Endothelial cell of umbilical vein (primary cell): ENCODE measurements at regions not wholly inside any gene's neighbourhood (a gene's known extent, or its start where the extent isn't known, plus 50 kb on each side); places are given as distances from the start of the nearest gene placed in this dataset.

Experiments used
- BruUV-seq: library from RNA; stranded (reverse); fragments of 400-500 nt; replicated peaks from 2 replicates; lab custom pipeline; 2021; lab: Mats Ljungman, UMichigan
- CTCF ChIA-PET: fragments of 300-600, 350-600 bp; sonication (Branson Sonifier 250); formaldehyde crosslinking; loops from one replicate; lab custom pipeline; 2021; ENCODE audit warnings: antibody characterized with exemption, inconsistent platforms; lab: Charles Lee
- POLR2A ChIA-PET: fragments of 300-600, 350-600 bp; sonication (Branson Sonifier 250); formaldehyde crosslinking; loops from one replicate; lab custom pipeline; 2021; ENCODE audit warnings: antibody characterized with exemption, inconsistent platforms; lab: Charles Lee
- DNase-seq: peaks from one replicate; pipeline ENCODE4 v3.0.0-alpha.2; 2011; ENCODE audit warnings: low read depth, low spot score
- FAIRE-seq: peaks from 2 replicates; lab custom pipeline; 2011; peaks lifted over from hg19 to GRCh38; lab: Jason Lieb, UNC
- H2AFZ ChIP-seq: 2 replicates; pipeline ENCODE4 v1.6.0; 2012; ENCODE audit warnings: low read depth, low read length, control low read depth, inconsistent platforms
- H3K27ac ChIP-seq: 2 replicates; pipeline ENCODE4 v1.5.1; 2011; ENCODE audit warnings: low read depth, mild to moderate bottlenecking, control low read depth, low read length, moderate library complexity; ENCODE audit not compliant: insufficient read depth
- H3K27me3 ChIP-seq, 2 experiments: 2 replicates each; pipeline versions ENCODE4 v1.6.0 to v1.6.1; 2011; ENCODE audit warnings: low read length in 2 of 2, mixed read lengths in 1 of 2; ENCODE audit not compliant: control insufficient read depth in 2 of 2, insufficient read depth in 2 of 2
- H3K36me3 ChIP-seq, 2 experiments: 2 replicates in 1 of 2; 3 replicates in 1 of 2; pipeline ENCODE4 v1.5.1; 2011; ENCODE audit warnings: low read length in 2 of 2, mild to moderate bottlenecking in 1 of 2, moderate library complexity in 1 of 2; ENCODE audit not compliant: control insufficient read depth in 2 of 2, insufficient read depth in 2 of 2; ENCODE audit errors: extremely low read depth in 1 of 2
- H3K4me1 ChIP-seq: 3 replicates; pipeline ENCODE4 v1.5.1; 2011; ENCODE audit warnings: mild to moderate bottlenecking, low read length; ENCODE audit not compliant: control insufficient read depth, insufficient read depth; ENCODE audit errors: extremely low read depth
- H3K4me2 ChIP-seq: 2 replicates; pipeline ENCODE4 v1.6.1; 2011; ENCODE audit warnings: low read length, control low read depth, mixed read lengths; ENCODE audit not compliant: insufficient read depth
- H3K4me3 ChIP-seq, 3 experiments: fragments of 200-600 bp in 1 of 3; sonication (generic), shearing (Covaris generic) in 1 of 3; replicated peaks in 1 of 3; 2 replicates each; pipeline ENCODE4 v1.5.1; 2011 to 2016; ENCODE audit warnings: control low read depth in 3 of 3, low read length in 3 of 3, mild to moderate bottlenecking in 2 of 3, inconsistent platforms in 1 of 3, low read depth in 1 of 3, moderate library complexity in 1 of 3; ENCODE audit not compliant: insufficient read depth in 1 of 3
- H3K79me2 ChIP-seq: 2 replicates; pipeline ENCODE4 v1.6.0; 2012; ENCODE audit warnings: low read length, inconsistent platforms; ENCODE audit not compliant: control insufficient read depth, insufficient read depth
- H3K9ac ChIP-seq: replicated peaks from 2 replicates; pipeline ENCODE3; 2011; ENCODE audit warnings: low read length, control low read depth; ENCODE audit not compliant: insufficient read depth; ENCODE audit errors: extremely low read depth
- H3K9me1 ChIP-seq: replicated peaks from 3 replicates; pipeline ENCODE4 v1.6.0; 2011; ENCODE audit warnings: mild to moderate bottlenecking, low read length; ENCODE audit not compliant: control insufficient read depth, insufficient read depth; ENCODE audit errors: extremely low read depth
- H3K9me3 ChIP-seq: replicated peaks from 2 replicates; pipeline ENCODE4 v1.5.1; 2012; ENCODE audit warnings: low read length, inconsistent platforms; ENCODE audit not compliant: control insufficient read depth, insufficient read depth
- H4K20me1 ChIP-seq: replicated peaks from 2 replicates; pipeline ENCODE3; 2011; ENCODE audit warnings: mild to moderate bottlenecking, low read length; ENCODE audit not compliant: control insufficient read depth, insufficient read depth; ENCODE audit errors: extremely low read depth
- EZH2 ChIP-seq: IDR thresholded peaks from 2 replicates; pipeline ENCODE4 v1.6.1; 2012; ENCODE audit warnings: borderline replicate concordance, low read depth, mild to moderate bottlenecking, moderate library complexity, low read length, inconsistent platforms; ENCODE audit not compliant: severe bottlenecking
- FOS ChIP-seq: IDR thresholded peaks from 2 replicates; pipeline ENCODE4 v1.6.1; 2011; ENCODE audit warnings: mild to moderate bottlenecking, low read length, moderate library complexity, borderline replicate concordance; ENCODE audit not compliant: insufficient read depth
- GATA2 ChIP-seq: IDR thresholded peaks from 2 replicates; pipeline ENCODE4 v1.7.0; 2011; ENCODE audit warnings: low read depth, mild to moderate bottlenecking, moderate library complexity, mixed read lengths, low read length; ENCODE audit not compliant: insufficient read length, insufficient read depth
- JUN ChIP-seq: IDR thresholded peaks from 2 replicates; pipeline ENCODE4 v1.6.1; 2011; ENCODE audit warnings: borderline replicate concordance, low read depth; ENCODE audit not compliant: insufficient read length, insufficient read depth
- MYC ChIP-seq: IDR thresholded peaks from one replicate; pipeline ENCODE4 v1.6.1; 2011; ENCODE audit warnings: mild to moderate bottlenecking, low read depth, low read length
- POLR2A ChIP-seq: IDR thresholded peaks from 2 replicates; pipeline ENCODE4 v1.6.1; 2012; ENCODE audit warnings: low read depth, mild to moderate bottlenecking, control low read depth, low read length
- POLR2AphosphoS5 ChIP-seq: IDR thresholded peaks from 2 replicates; pipeline ENCODE4 v1.6.1; 2012; ENCODE audit warnings: low read depth, mild to moderate bottlenecking, control low read depth, low read length, moderate library complexity; ENCODE audit not compliant: insufficient read depth
- dilution Hi-C: fragments of 300-500 bp; cut with MboI; formaldehyde crosslinking; loops from one replicate; pipeline ENCODE4 v1.15.0; 2019; ENCODE audit warnings: low sequenced_read_pairs; ENCODE audit not compliant: extremely low pct_ligation_motif_present
- intact Hi-C: fragments of 100-400 bp; cut with micrococcal nuclease; formaldehyde crosslinking; loops from one replicate; pipeline ENCODE4 v1.10.0; 2022
- TF ChIP-seq, protein P1 (sequence below): IDR thresholded peaks from 2 replicates; pipeline ENCODE4 v1.6.1; 2011; ENCODE audit not compliant: insufficient read depth, insufficient read length
- TF ChIP-seq, protein P2 (sequence below), 2 donors: IDR thresholded peaks; 1 replicate in 1 of 2; 2 replicates in 1 of 2; pipeline ENCODE4 v1.5.1; 2011; ENCODE audit warnings: low read length in 2 of 2, mild to moderate bottlenecking in 2 of 2, moderate library complexity in 2 of 2, control low read depth in 1 of 2, inconsistent platforms in 1 of 2, low read depth in 1 of 2; ENCODE audit not compliant: insufficient read depth in 1 of 2; ENCODE audit errors: extremely low read depth in 1 of 2

DNA sequence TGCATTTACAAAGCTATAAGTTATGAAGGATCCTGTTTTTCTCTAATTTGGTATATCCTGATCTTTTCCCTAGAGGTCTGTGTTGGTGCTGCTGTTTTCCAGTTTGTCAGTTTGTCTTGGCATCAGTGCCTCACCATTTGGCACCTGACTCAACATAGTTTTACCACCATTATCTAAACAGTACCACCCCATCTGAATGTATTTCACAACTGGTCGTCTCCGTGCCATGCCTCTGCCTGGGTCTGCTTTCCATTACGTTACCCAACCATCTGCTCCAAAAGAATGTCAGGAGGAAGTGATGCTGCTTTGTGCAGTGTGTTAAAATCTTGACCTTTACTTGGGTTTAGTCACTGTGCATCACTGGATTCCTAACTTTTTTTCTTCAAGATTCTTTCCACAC is 129.3 kb upstream of the RASSF8 start:
- intact Hi-C loops (loop anchor here (1.0 to 10.0 kb wide), 3 partner anchors 129 to 394 kb away; partner anchors contain the start of gene RASSF8), dilution Hi-C loops (no loop called here)
- ChIA-PET POLR2A (no interaction called here), CTCF (interaction anchor here (1.1 to 1.6 kb wide), 2 partner anchors 40 to 393 kb away, joined by 3 to 6 read pairs; no protein-coding TSS in a partner anchor)
- H3K27ac ChIP-seq: peak overlapping the region; percentile 80
- peaks cover 15% of the 10 kb centered on the region for H3K4me1 ChIP-seq
- no TSS peak for BruUV-seq
- DNase-seq (peak; percentile 97), FAIRE-seq (peak; percentile 92)
- no peaks in the 10 kb centered on the region for H3K79me2 ChIP-seq
- no peaks in the 10 kb centered on the region for H3K36me3 ChIP-seq
- peak overlapping the region; percentile 51 for H3K9ac ChIP-seq
- TF ChIP-seq POLR2A: no peak
- peak; percentile 73 for TF ChIP-seq POLR2AphosphoS5
- TF ChIP-seq EZH2: no peak
- TF ChIP-seq, protein P1, sequence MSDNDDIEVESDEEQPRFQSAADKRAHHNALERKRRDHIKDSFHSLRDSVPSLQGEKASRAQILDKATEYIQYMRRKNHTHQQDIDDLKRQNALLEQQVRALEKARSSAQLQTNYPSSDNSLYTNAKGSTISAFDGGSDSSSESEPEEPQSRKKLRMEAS: peak; percentile 23
- no peak for TF ChIP-seq MYC
- TF ChIP-seq, protein P2, sequence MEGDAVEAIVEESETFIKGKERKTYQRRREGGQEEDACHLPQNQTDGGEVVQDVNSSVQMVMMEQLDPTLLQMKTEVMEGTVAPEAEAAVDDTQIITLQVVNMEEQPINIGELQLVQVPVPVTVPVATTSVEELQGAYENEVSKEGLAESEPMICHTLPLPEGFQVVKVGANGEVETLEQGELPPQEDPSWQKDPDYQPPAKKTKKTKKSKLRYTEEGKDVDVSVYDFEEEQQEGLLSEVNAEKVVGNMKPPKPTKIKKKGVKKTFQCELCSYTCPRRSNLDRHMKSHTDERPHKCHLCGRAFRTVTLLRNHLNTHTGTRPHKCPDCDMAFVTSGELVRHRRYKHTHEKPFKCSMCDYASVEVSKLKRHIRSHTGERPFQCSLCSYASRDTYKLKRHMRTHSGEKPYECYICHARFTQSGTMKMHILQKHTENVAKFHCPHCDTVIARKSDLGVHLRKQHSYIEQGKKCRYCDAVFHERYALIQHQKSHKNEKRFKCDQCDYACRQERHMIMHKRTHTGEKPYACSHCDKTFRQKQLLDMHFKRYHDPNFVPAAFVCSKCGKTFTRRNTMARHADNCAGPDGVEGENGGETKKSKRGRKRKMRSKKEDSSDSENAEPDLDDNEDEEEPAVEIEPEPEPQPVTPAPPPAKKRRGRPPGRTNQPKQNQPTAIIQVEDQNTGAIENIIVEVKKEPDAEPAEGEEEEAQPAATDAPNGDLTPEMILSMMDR (IDR thresholded peaks at IDR 0.05; ENCODE audit: extremely low read depth in 1 of 2, insufficient read depth in 1 of 2, low read depth in 1 of 2, low read length in 2 of 2): no peak
- TF ChIP-seq JUN: peak; percentile 89
- TF ChIP-seq GATA2: peak; percentile 77
- peak; percentile 79 for TF ChIP-seq FOS
- no peaks in the 10 kb centered on the region for H3K9me1 ChIP-seq
- H4K20me1 ChIP-seq: no peaks in the 10 kb centered on the region
- H2AFZ ChIP-seq: peak overlapping the region; percentile 17
- no peak overlapping the region for H3K4me3 ChIP-seq
- no peaks in the 10 kb centered on the region for H3K9me3 ChIP-seq
- H3K27me3 ChIP-seq: no peaks in the 10 kb centered on the region
- peak overlapping the region; percentile 56 for H3K4me2 ChIP-seq
